Endothelial cell of umbilical vein (primary cell): ENCODE measurements at regions not wholly inside any gene's neighbourhood (a gene's known extent, or its start where the extent isn't known, plus 50 kb on each side); places are given as distances from the start of the nearest gene placed in this dataset.

Experiments used
- BruUV-seq: library from RNA; stranded (reverse); fragments of 400-500 nt; replicated peaks from 2 replicates; lab custom pipeline; 2021; lab: Mats Ljungman, UMichigan
- CTCF ChIA-PET: fragments of 300-600, 350-600 bp; sonication (Branson Sonifier 250); formaldehyde crosslinking; loops from one replicate; lab custom pipeline; 2021; ENCODE audit warnings: antibody characterized with exemption, inconsistent platforms; lab: Charles Lee
- POLR2A ChIA-PET: fragments of 300-600, 350-600 bp; sonication (Branson Sonifier 250); formaldehyde crosslinking; loops from one replicate; lab custom pipeline; 2021; ENCODE audit warnings: antibody characterized with exemption, inconsistent platforms; lab: Charles Lee
- DNase-seq: peaks from one replicate; pipeline ENCODE4 v3.0.0-alpha.2; 2011; ENCODE audit warnings: low read depth, low spot score
- FAIRE-seq: peaks from 2 replicates; lab custom pipeline; 2011; peaks lifted over from hg19 to GRCh38; lab: Jason Lieb, UNC
- H2AFZ ChIP-seq: 2 replicates; pipeline ENCODE4 v1.6.0; 2012; ENCODE audit warnings: low read depth, low read length, control low read depth, inconsistent platforms
- H3K27ac ChIP-seq: 2 replicates; pipeline ENCODE4 v1.5.1; 2011; ENCODE audit warnings: low read depth, mild to moderate bottlenecking, control low read depth, low read length, moderate library complexity; ENCODE audit not compliant: insufficient read depth
- H3K27me3 ChIP-seq, 2 experiments: 2 replicates each; pipeline versions ENCODE4 v1.6.0 to v1.6.1; 2011; ENCODE audit warnings: low read length in 2 of 2, mixed read lengths in 1 of 2; ENCODE audit not compliant: control insufficient read depth in 2 of 2, insufficient read depth in 2 of 2
- H3K36me3 ChIP-seq, 2 experiments: 2 replicates in 1 of 2; 3 replicates in 1 of 2; pipeline ENCODE4 v1.5.1; 2011; ENCODE audit warnings: low read length in 2 of 2, mild to moderate bottlenecking in 1 of 2, moderate library complexity in 1 of 2; ENCODE audit not compliant: control insufficient read depth in 2 of 2, insufficient read depth in 2 of 2; ENCODE audit errors: extremely low read depth in 1 of 2
- H3K4me1 ChIP-seq: 3 replicates; pipeline ENCODE4 v1.5.1; 2011; ENCODE audit warnings: mild to moderate bottlenecking, low read length; ENCODE audit not compliant: control insufficient read depth, insufficient read depth; ENCODE audit errors: extremely low read depth
- H3K4me2 ChIP-seq: 2 replicates; pipeline ENCODE4 v1.6.1; 2011; ENCODE audit warnings: low read length, control low read depth, mixed read lengths; ENCODE audit not compliant: insufficient read depth
- H3K4me3 ChIP-seq, 3 experiments: fragments of 200-600 bp in 1 of 3; sonication (generic), shearing (Covaris generic) in 1 of 3; replicated peaks in 1 of 3; 2 replicates each; pipeline ENCODE4 v1.5.1; 2011 to 2016; ENCODE audit warnings: control low read depth in 3 of 3, low read length in 3 of 3, mild to moderate bottlenecking in 2 of 3, inconsistent platforms in 1 of 3, low read depth in 1 of 3, moderate library complexity in 1 of 3; ENCODE audit not compliant: insufficient read depth in 1 of 3
- H3K79me2 ChIP-seq: 2 replicates; pipeline ENCODE4 v1.6.0; 2012; ENCODE audit warnings: low read length, inconsistent platforms; ENCODE audit not compliant: control insufficient read depth, insufficient read depth
- H3K9ac ChIP-seq: replicated peaks from 2 replicates; pipeline ENCODE3; 2011; ENCODE audit warnings: low read length, control low read depth; ENCODE audit not compliant: insufficient read depth; ENCODE audit errors: extremely low read depth
- H3K9me1 ChIP-seq: replicated peaks from 3 replicates; pipeline ENCODE4 v1.6.0; 2011; ENCODE audit warnings: mild to moderate bottlenecking, low read length; ENCODE audit not compliant: control insufficient read depth, insufficient read depth; ENCODE audit errors: extremely low read depth
- H3K9me3 ChIP-seq: replicated peaks from 2 replicates; pipeline ENCODE4 v1.5.1; 2012; ENCODE audit warnings: low read length, inconsistent platforms; ENCODE audit not compliant: control insufficient read depth, insufficient read depth
- H4K20me1 ChIP-seq: replicated peaks from 2 replicates; pipeline ENCODE3; 2011; ENCODE audit warnings: mild to moderate bottlenecking, low read length; ENCODE audit not compliant: control insufficient read depth, insufficient read depth; ENCODE audit errors: extremely low read depth
- CTCF ChIP-seq, 2 donors: IDR thresholded peaks; 1 replicate in 1 of 2; 2 replicates in 1 of 2; pipeline ENCODE4 v1.5.1; 2011; ENCODE audit warnings: low read length in 2 of 2, mild to moderate bottlenecking in 2 of 2, moderate library complexity in 2 of 2, control low read depth in 1 of 2, inconsistent platforms in 1 of 2, low read depth in 1 of 2; ENCODE audit not compliant: insufficient read depth in 1 of 2; ENCODE audit errors: extremely low read depth in 1 of 2
- EZH2 ChIP-seq: IDR thresholded peaks from 2 replicates; pipeline ENCODE4 v1.6.1; 2012; ENCODE audit warnings: borderline replicate concordance, low read depth, mild to moderate bottlenecking, moderate library complexity, low read length, inconsistent platforms; ENCODE audit not compliant: severe bottlenecking
- FOS ChIP-seq: IDR thresholded peaks from 2 replicates; pipeline ENCODE4 v1.6.1; 2011; ENCODE audit warnings: mild to moderate bottlenecking, low read length, moderate library complexity, borderline replicate concordance; ENCODE audit not compliant: insufficient read depth
- GATA2 ChIP-seq: IDR thresholded peaks from 2 replicates; pipeline ENCODE4 v1.7.0; 2011; ENCODE audit warnings: low read depth, mild to moderate bottlenecking, moderate library complexity, mixed read lengths, low read length; ENCODE audit not compliant: insufficient read length, insufficient read depth
- JUN ChIP-seq: IDR thresholded peaks from 2 replicates; pipeline ENCODE4 v1.6.1; 2011; ENCODE audit warnings: borderline replicate concordance, low read depth; ENCODE audit not compliant: insufficient read length, insufficient read depth
- MYC ChIP-seq: IDR thresholded peaks from one replicate; pipeline ENCODE4 v1.6.1; 2011; ENCODE audit warnings: mild to moderate bottlenecking, low read depth, low read length
- POLR2A ChIP-seq: IDR thresholded peaks from 2 replicates; pipeline ENCODE4 v1.6.1; 2012; ENCODE audit warnings: low read depth, mild to moderate bottlenecking, control low read depth, low read length
- POLR2AphosphoS5 ChIP-seq: IDR thresholded peaks from 2 replicates; pipeline ENCODE4 v1.6.1; 2012; ENCODE audit warnings: low read depth, mild to moderate bottlenecking, control low read depth, low read length, moderate library complexity; ENCODE audit not compliant: insufficient read depth
- dilution Hi-C: fragments of 300-500 bp; cut with MboI; formaldehyde crosslinking; loops from one replicate; pipeline ENCODE4 v1.15.0; 2019; ENCODE audit warnings: low sequenced_read_pairs; ENCODE audit not compliant: extremely low pct_ligation_motif_present
- intact Hi-C: fragments of 100-400 bp; cut with micrococcal nuclease; formaldehyde crosslinking; loops from one replicate; pipeline ENCODE4 v1.10.0; 2022
- TF ChIP-seq, protein P1 (sequence below): IDR thresholded peaks from 2 replicates; pipeline ENCODE4 v1.6.1; 2011; ENCODE audit not compliant: insufficient read depth, insufficient read length

GRCh38 chr5:133789428-133789827, 177.1 kb upstream of the FSTL4 start:
- no peak overlapping the region for H3K27ac ChIP-seq
- no peak for DNase-seq
- no peaks in the 10 kb centered on the region for H3K4me1 ChIP-seq
- no peaks in the 10 kb centered on the region for H3K9me1 ChIP-seq
- H3K79me2 ChIP-seq, result no peaks in the 10 kb centered on the region
- peaks cover 0 to 2% of the 10 kb centered on the region in 2 experiments for H3K27me3 ChIP-seq
- TF ChIP-seq MYC (no peak), POLR2AphosphoS5 (no peak), GATA2 (no peak), EZH2 (no peak), JUN (no peak), POLR2A (no peak), CTCF (IDR thresholded peaks at IDR 0.05; ENCODE audit: extremely low read depth in 1 of 2, insufficient read depth in 1 of 2, low read depth in 1 of 2, low read length in 2 of 2) (no peak), FOS (no peak)
- TF ChIP-seq, protein P1, sequence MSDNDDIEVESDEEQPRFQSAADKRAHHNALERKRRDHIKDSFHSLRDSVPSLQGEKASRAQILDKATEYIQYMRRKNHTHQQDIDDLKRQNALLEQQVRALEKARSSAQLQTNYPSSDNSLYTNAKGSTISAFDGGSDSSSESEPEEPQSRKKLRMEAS, result no peak
- intact Hi-C loops (no loop called here), dilution Hi-C loops (no loop called here)
- H3K4me3 ChIP-seq, result no peak overlapping the region
- FAIRE-seq, result no peak
- no peak overlapping the region for H3K9ac ChIP-seq
- H3K9me3 ChIP-seq, result no peaks in the 10 kb centered on the region
- H3K36me3 ChIP-seq, result no peaks in the 10 kb centered on the region
- BruUV-seq, result no TSS peak
- ChIA-PET CTCF (interaction anchor here (1.0 kb wide), 1 partner anchor 66 kb away, joined by 3 read pairs; no protein-coding TSS in a partner anchor), POLR2A (no interaction called here)
- no peak overlapping the region for H2AFZ ChIP-seq
- H3K4me2 ChIP-seq, result no peak overlapping the region
- H4K20me1 ChIP-seq, result no peaks in the 10 kb centered on the region
